ENCODE measurements at regions not wholly inside any gene's neighbourhood (a gene's known extent, or its start where the extent isn't known, plus 50 kb on each side); places are given as distances from the start of the nearest gene placed in this dataset.

DNA sequence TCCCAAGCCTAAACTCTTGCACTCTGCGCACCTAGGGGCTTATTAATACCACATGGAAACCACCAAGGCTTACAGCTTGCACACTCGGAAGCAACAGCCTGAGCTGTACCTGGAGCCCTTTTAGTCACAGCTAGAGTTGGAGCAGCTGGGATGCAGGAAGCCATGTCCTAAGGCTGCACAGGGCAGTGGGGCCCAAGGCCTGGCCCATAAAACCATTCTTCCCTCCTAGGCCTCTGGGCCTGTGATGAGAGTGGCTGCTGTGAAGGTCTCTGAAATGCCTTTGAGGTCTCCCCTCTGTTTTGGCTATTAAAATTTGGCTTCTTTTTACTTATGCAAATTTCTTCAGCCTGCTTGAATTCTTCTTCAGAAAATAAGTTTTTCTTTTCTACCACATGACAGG is 383.9 kb upstream of the UBE2E2 start:
- TF ChIP-seq EMX1 (CRISPR knock-in tag; IDR thresholded peaks at IDR 0.05): no peak
- TF ChIP-seq, protein P1, sequence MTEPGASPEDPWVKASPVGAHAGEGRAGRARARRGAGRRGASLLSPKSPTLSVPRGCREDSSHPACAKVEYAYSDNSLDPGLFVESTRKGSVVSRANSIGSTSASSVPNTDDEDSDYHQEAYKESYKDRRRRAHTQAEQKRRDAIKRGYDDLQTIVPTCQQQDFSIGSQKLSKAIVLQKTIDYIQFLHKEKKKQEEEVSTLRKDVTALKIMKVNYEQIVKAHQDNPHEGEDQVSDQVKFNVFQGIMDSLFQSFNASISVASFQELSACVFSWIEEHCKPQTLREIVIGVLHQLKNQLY (CRISPR knock-in tag; IDR thresholded peaks at IDR 0.05): no peak
- TF ChIP-seq ZNF263 (CRISPR knock-in tag; IDR thresholded peaks at IDR 0.05; ENCODE audit: low read depth): no peak
- TF ChIP-seq, protein P2, sequence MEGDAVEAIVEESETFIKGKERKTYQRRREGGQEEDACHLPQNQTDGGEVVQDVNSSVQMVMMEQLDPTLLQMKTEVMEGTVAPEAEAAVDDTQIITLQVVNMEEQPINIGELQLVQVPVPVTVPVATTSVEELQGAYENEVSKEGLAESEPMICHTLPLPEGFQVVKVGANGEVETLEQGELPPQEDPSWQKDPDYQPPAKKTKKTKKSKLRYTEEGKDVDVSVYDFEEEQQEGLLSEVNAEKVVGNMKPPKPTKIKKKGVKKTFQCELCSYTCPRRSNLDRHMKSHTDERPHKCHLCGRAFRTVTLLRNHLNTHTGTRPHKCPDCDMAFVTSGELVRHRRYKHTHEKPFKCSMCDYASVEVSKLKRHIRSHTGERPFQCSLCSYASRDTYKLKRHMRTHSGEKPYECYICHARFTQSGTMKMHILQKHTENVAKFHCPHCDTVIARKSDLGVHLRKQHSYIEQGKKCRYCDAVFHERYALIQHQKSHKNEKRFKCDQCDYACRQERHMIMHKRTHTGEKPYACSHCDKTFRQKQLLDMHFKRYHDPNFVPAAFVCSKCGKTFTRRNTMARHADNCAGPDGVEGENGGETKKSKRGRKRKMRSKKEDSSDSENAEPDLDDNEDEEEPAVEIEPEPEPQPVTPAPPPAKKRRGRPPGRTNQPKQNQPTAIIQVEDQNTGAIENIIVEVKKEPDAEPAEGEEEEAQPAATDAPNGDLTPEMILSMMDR (IDR thresholded peaks at IDR 0.05): no peak
- TF ChIP-seq ZNF121 (CRISPR knock-in tag; IDR thresholded peaks at IDR 0.05): no peak
- TF ChIP-seq ESRRA (CRISPR knock-in tag; IDR thresholded peaks at IDR 0.05; ENCODE audit: borderline replicate concordance): no peak
- no peak for TF ChIP-seq MAX (CRISPR knock-in tag; IDR thresholded peaks at IDR 0.05)
- TF ChIP-seq, protein P3, sequence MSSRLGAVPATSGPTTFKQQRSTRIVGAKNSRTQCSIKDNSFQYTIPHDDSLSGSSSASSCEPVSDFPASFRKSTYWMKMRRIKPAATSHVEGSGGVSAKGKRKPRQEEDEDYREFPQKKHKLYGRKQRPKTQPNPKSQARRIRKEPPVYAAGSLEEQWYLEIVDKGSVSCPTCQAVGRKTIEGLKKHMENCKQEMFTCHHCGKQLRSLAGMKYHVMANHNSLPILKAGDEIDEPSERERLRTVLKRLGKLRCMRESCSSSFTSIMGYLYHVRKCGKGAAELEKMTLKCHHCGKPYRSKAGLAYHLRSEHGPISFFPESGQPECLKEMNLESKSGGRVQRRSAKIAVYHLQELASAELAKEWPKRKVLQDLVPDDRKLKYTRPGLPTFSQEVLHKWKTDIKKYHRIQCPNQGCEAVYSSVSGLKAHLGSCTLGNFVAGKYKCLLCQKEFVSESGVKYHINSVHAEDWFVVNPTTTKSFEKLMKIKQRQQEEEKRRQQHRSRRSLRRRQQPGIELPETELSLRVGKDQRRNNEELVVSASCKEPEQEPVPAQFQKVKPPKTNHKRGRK (CRISPR knock-in tag; IDR thresholded peaks at IDR 0.05; ENCODE audit: borderline replicate concordance): no peak
- TF ChIP-seq CBFB (CRISPR knock-in tag; IDR thresholded peaks at IDR 0.05; ENCODE audit: low read depth): no peak
- TF ChIP-seq FOXJ3 (CRISPR knock-in tag; IDR thresholded peaks at IDR 0.05; ENCODE audit: borderline replicate concordance): no peak
- no peak for TF ChIP-seq USF1 (CRISPR knock-in tag; IDR thresholded peaks at IDR 0.05)

All from WTC11 (cell line).